Coronary artery (tissue), 2 donors: ENCODE measurements at regions not wholly inside any gene's neighbourhood (a gene's known extent, or its start where the extent isn't known, plus 50 kb on each side); places are given as distances from the start of the nearest gene placed in this dataset.

ENCODE experiments used
- DNase-seq: peaks from one replicate; pipeline ENCODE4 v3.0.0-alpha.2; 2017; ENCODE audit warnings: low spot score
- H3K27ac ChIP-seq, 2 donors: fragments of 200-600 bp; sonication (generic); one replicate each; pipeline ENCODE4 v1.5.1; 2016 to 2019
- H3K4me3 ChIP-seq: fragments of 200-600 bp; sonication (generic); 2 replicates; pipeline ENCODE4 v1.5.1; 2016; ENCODE audit warnings: mild to moderate bottlenecking, moderate library complexity
- CTCF ChIP-seq: fragments of 200-600 bp; sonication (generic); IDR thresholded peaks from one replicate; pipeline ENCODE4 v1.5.1; 2019; ENCODE audit warnings: antibody characterized with exemption

GRCh38 chr9:115983366-115983765 lies 170.2 kb upstream of the PAPPA start:
- Histone ChIP-seq H3K27ac (no peak overlapping the region), H3K4me3 (no peak overlapping the region)
- no peak for DNase-seq
- no peak for TF ChIP-seq CTCF

- H3K4me3 ChIP-seq, result no peak overlapping the region
- H3K27ac ChIP-seq, result no peak overlapping the region
- no peak for TF ChIP-seq CTCF
- no peak for DNase-seq
Measured at GRCh38 chr9:115985657-115986056, 167.9 kb upstream of the PAPPA start.

- no peak for DNase-seq
- Histone ChIP-seq H3K4me3 (no peak overlapping the region), H3K27ac (no peak overlapping the region)
- TF ChIP-seq CTCF, result no peak
Measured at GRCh38 chr9:115986508-115986907, 167.1 kb upstream of the PAPPA start.

GRCh38 chr9:115988701-115989100 lies 164.9 kb upstream of the PAPPA start:
- Histone ChIP-seq H3K27ac (no peak overlapping the region), H3K4me3 (no peak overlapping the region)
- no peak for TF ChIP-seq CTCF
- no peak for DNase-seq

GRCh38 chr9:115989831-115990230 lies 163.8 kb upstream of the PAPPA start:
- DNase-seq, result no peak
- TF ChIP-seq CTCF, result no peak
- H3K27ac ChIP-seq, result no peak overlapping the region
- H3K4me3 ChIP-seq, result no peak overlapping the region

GRCh38 chr9:115992834-115993233 lies 160.8 kb upstream of the PAPPA start:
- no peak for TF ChIP-seq CTCF
- Histone ChIP-seq H3K4me3 (no peak overlapping the region), H3K27ac (no peak overlapping the region)
- no peak for DNase-seq

GRCh38 chr9:115997923-115998322 lies 155.7 kb upstream of the PAPPA start:
- no peak for DNase-seq
- Histone ChIP-seq H3K4me3 (no peak overlapping the region), H3K27ac (no peak overlapping the region)
- TF ChIP-seq CTCF, result no peak
